ENCODE measurements at regions not wholly inside any gene's neighbourhood (a gene's known extent, or its start where the extent isn't known, plus 50 kb on each side); places are given as distances from the start of the nearest gene placed in this dataset.
"Not testable (repeated sequence)": the region's sequence is repeated elsewhere in the genome, so short reads cannot be mapped to it uniquely, and the experiment has no call there.

GRCh38 chr2:59810283-59810682 lies 743.2 kb downstream of the BCL11A start:
- ATAC-seq; H3K36me3 Mint-ChIP-seq (ENCODE audit: low read depth); H3K4me1 Mint-ChIP-seq; H3K27me3 Mint-ChIP-seq; H3K4me3 Mint-ChIP-seq; H3K27ac Mint-ChIP-seq; H3K9me3 Mint-ChIP-seq (ENCODE audit: low read depth); CTCF ChIA-PET; POLR2A ChIA-PET; DNase-seq; intact Hi-C loops (cut with DNase I, micrococcal nuclease): not testable (repeated sequence)

GRCh38 chr2:59806486-59806885 lies 747.0 kb downstream of the BCL11A start:
- no peak overlapping the region for H3K4me3 Mint-ChIP-seq

GRCh38 chr2:59804732-59805131 lies 748.7 kb downstream of the BCL11A start:
- H3K27ac Mint-ChIP-seq = no peak overlapping the region
- no peaks in the 10 kb centered on the region for H3K4me1 Mint-ChIP-seq
- no peak for ATAC-seq
- CTCF ChIA-PET = interaction anchor here (0.5 kb wide), 1 partner anchor 13 kb away, joined by 4 read pairs; no protein-coding TSS in a partner anchor
- POLR2A ChIA-PET = no interaction called here
- no peak for DNase-seq
- H3K4me3 Mint-ChIP-seq = no peak overlapping the region
- no peaks in the 10 kb centered on the region for H3K27me3 Mint-ChIP-seq
- intact Hi-C loops (cut with DNase I, micrococcal nuclease) = no loop called here
- no peaks in the 10 kb centered on the region for H3K36me3 Mint-ChIP-seq (ENCODE audit: low read depth)
- H3K9me3 Mint-ChIP-seq (ENCODE audit: low read depth) = no peaks in the 10 kb centered on the region

More at GRCh38 chr2:59806486-59806885, 747.0 kb downstream of the BCL11A start:
- intact Hi-C loops (cut with DNase I, micrococcal nuclease) = no loop called here
- Mint-ChIP-seq H3K4me1 (no peaks in the 10 kb centered on the region), H3K27me3 (no peaks in the 10 kb centered on the region), H3K9me3 (ENCODE audit: low read depth) (no peaks in the 10 kb centered on the region), H3K36me3 (ENCODE audit: low read depth) (no peaks in the 10 kb centered on the region), H3K27ac (no peak overlapping the region)
- DNase-seq (no peak), ATAC-seq (no peak)
- POLR2A ChIA-PET = no interaction called here
- CTCF ChIA-PET = interaction anchor here (0.6 kb wide), 1 partner anchor 564 kb away, joined by 3 read pairs; no protein-coding TSS in a partner anchor

DNA sequence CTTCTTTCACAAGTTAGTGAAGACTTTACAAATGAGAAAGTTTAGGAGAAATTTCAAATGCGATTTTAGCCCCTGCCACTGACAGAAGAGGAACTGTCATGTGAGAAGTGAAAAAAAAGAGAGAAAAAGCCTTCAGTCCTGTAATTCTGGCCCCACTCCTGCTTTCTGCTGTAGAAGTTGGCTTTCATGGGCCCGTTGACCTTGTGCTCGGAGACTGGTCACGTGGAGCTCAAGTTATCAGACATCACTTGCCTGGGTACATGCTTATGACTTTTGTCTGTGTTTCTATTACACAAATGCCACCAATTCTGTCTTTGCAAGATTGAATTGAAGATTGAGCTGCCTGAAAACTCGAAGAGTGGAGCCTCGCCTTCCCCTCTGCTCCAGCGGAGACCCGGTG lies 749.9 kb downstream of the BCL11A start:
- intact Hi-C loops (cut with DNase I, micrococcal nuclease) = no loop called here
- ChIA-PET CTCF (no interaction called here), POLR2A (no interaction called here)
- no peak overlapping the region for H3K27ac Mint-ChIP-seq
- H3K36me3 Mint-ChIP-seq (ENCODE audit: low read depth) = no peaks in the 10 kb centered on the region
- DNase-seq (no peak), ATAC-seq (no peak)
- H3K4me3 Mint-ChIP-seq = no peak overlapping the region
- H3K27me3 Mint-ChIP-seq = no peaks in the 10 kb centered on the region
- no peaks in the 10 kb centered on the region for H3K4me1 Mint-ChIP-seq
- no peaks in the 10 kb centered on the region for H3K9me3 Mint-ChIP-seq (ENCODE audit: low read depth)

DNA sequence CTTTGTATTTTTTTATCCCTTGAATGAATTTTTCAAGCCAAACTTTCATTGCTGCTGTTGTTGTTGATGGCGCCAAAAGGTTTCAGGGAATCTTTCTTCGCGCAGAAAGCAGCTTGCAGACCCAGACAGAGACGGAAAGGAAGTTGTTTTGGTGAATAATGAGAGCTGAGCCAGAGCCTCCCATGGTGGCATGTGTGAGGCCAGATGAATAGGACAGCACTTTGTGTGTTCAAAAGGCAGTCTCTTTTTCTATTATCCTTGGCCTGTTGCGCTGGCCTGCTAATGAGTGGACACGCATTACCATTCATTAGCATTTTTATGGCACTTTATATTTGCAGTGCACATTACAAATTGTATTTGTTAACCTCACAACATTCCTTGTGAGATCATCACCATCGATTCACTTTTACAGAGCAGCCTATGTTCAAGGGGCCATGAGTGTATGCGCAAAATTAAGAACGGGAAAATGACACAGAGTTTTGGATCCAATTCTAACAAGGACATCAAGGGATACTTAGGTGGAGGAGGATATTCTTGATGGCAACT lies 754.7 kb downstream of the BCL11A start:
- H3K4me1 Mint-ChIP-seq = no peaks in the 10 kb centered on the region

DNA sequence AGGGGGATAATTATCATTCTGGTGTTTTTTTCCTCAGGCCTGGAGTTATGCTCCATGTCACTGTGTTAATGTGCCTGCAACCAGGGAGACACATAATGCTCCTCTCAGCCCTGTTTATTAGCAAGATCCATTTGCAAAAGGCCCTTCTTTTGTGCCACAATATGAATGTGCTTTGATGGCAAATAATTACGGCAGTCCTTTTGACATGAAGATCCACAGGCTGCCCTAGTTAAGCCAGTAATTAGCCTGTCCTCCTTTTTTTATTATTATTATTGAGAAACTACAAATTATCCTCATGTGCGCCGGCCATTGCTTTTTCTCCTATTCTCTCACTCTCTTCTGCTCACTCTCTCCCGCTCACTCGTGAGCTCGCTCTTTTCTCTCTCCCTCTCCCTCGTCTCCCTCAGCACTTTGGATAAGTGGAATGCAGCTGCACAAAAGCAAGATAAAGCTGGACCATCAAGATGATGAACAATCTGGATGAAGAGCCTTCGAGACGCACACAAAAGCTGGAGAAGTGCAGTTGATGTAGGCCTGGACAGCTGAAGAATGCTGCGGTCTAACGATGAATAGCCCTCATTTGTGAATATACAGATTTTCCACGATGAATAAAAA lies 762.3 kb downstream of the BCL11A start:
- ChIA-PET POLR2A (no interaction called here), CTCF (no interaction called here)
- DNase-seq (no peak), ATAC-seq (no peak)
- H3K27me3 Mint-ChIP-seq = no peaks in the 10 kb centered on the region
- H3K27ac Mint-ChIP-seq = no peak overlapping the region
- H3K9me3 Mint-ChIP-seq (ENCODE audit: low read depth) = no peaks in the 10 kb centered on the region
- intact Hi-C loops (cut with DNase I, micrococcal nuclease) = no loop called here
- H3K4me1 Mint-ChIP-seq = no peaks in the 10 kb centered on the region
- H3K36me3 Mint-ChIP-seq (ENCODE audit: low read depth) = no peaks in the 10 kb centered on the region
- no peak overlapping the region for H3K4me3 Mint-ChIP-seq

More for the DNA sequence above, 754.7 kb downstream of the BCL11A start:
- H3K4me3 Mint-ChIP-seq = no peak overlapping the region
- ATAC-seq (no peak), DNase-seq (no peak)
- no peaks in the 10 kb centered on the region for H3K36me3 Mint-ChIP-seq (ENCODE audit: low read depth)
- H3K27ac Mint-ChIP-seq = no peak overlapping the region
- CTCF ChIA-PET = interaction anchor here (0.7 kb wide), 1 partner anchor 49 kb away, joined by 3 read pairs; no protein-coding TSS in a partner anchor
- H3K27me3 Mint-ChIP-seq = no peaks in the 10 kb centered on the region
- intact Hi-C loops (cut with DNase I, micrococcal nuclease) = no loop called here
- no peaks in the 10 kb centered on the region for H3K9me3 Mint-ChIP-seq (ENCODE audit: low read depth)
- POLR2A ChIA-PET = no interaction called here

- POLR2A ChIA-PET = no interaction called here
- ATAC-seq (no peak), DNase-seq (no peak)
- Mint-ChIP-seq H3K9me3 (ENCODE audit: low read depth) (no peaks in the 10 kb centered on the region), H3K36me3 (ENCODE audit: low read depth) (no peaks in the 10 kb centered on the region), H3K4me1 (no peaks in the 10 kb centered on the region), H3K27me3 (no peaks in the 10 kb centered on the region), H3K27ac (no peak overlapping the region), H3K4me3 (no peak overlapping the region)
- CTCF ChIA-PET = no interaction called here
- intact Hi-C loops (cut with DNase I, micrococcal nuclease) = no loop called here
These were observed 763.1 kb downstream of the BCL11A start for GRCh38 chr2:59790186-59791003.

DNA sequence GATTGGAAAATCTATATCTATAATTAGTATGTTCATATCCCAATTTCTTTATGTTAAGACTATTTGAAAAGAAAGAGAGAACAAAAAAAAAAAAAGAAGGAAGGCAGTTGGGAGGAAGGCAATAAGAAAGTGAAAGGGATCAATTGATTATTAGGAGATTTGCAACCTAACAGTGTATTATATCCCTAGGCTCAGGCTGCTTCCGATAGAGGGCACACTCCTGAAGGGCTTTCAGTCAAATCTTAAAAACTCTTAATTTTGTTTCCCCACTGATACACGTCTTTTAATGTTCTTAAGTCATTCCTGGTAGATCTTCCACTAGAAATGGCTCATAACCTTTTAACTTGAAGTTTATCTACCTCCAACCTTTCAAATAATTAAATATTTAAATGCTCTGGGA lies 763.9 kb downstream of the BCL11A start:
- POLR2A ChIA-PET = interaction anchor here (0.5 kb wide), 1 partner anchor 1945 kb away, joined by 3 read pairs; no protein-coding TSS in a partner anchor
- Mint-ChIP-seq H3K27ac (no peak overlapping the region), H3K27me3 (no peaks in the 10 kb centered on the region), H3K4me1 (no peaks in the 10 kb centered on the region), H3K36me3 (ENCODE audit: low read depth) (no peaks in the 10 kb centered on the region), H3K9me3 (ENCODE audit: low read depth) (no peaks in the 10 kb centered on the region), H3K4me3 (no peak overlapping the region)
- intact Hi-C loops (cut with DNase I, micrococcal nuclease) = no loop called here
- ATAC-seq (no peak), DNase-seq (no peak)
- CTCF ChIA-PET = no interaction called here

GRCh38 chr2:59787095-59787494 lies 766.4 kb downstream of the BCL11A start:
- H3K9me3 Mint-ChIP-seq (ENCODE audit: low read depth) = no peaks in the 10 kb centered on the region
- ATAC-seq = no peak
- ChIA-PET POLR2A (no interaction called here), CTCF (no interaction called here)
- no peak for DNase-seq
- H3K4me3 Mint-ChIP-seq = no peak overlapping the region
- H3K4me1 Mint-ChIP-seq = no peaks in the 10 kb centered on the region
- intact Hi-C loops (cut with DNase I, micrococcal nuclease) = no loop called here
- H3K36me3 Mint-ChIP-seq (ENCODE audit: low read depth) = no peaks in the 10 kb centered on the region
- no peak overlapping the region for H3K27ac Mint-ChIP-seq
- no peaks in the 10 kb centered on the region for H3K27me3 Mint-ChIP-seq

- Mint-ChIP-seq H3K4me3 (no peak overlapping the region), H3K4me1 (no peaks in the 10 kb centered on the region), H3K27me3 (no peaks in the 10 kb centered on the region), H3K9me3 (ENCODE audit: low read depth) (no peaks in the 10 kb centered on the region), H3K36me3 (ENCODE audit: low read depth) (no peaks in the 10 kb centered on the region), H3K27ac (no peak overlapping the region)
- no peak for DNase-seq
- ChIA-PET POLR2A (no interaction called here), CTCF (no interaction called here)
- no peak for ATAC-seq
- intact Hi-C loops (cut with DNase I, micrococcal nuclease) = no loop called here
These were observed 766.8 kb downstream of the BCL11A start for GRCh38 chr2:59786684-59787083.

DNA sequence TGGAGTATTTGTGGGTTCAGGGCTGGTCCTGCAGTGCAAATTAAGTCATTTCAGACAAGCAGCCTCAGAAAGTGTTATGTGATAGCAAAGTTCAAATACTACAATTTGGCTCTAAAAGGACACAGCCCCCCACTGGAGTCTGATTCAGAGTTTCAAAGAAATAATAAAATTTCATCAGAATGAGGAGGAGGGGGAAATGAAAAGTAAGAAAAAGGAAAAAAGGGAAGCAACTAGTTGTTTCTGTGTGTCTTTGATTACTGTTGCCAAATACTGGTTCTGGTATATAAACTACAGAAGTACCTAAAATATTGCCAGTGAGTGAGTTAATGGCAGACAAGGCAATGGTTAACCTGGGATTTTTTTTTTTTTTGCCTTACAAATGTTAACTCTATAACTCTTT lies 773.9 kb downstream of the BCL11A start:
- Mint-ChIP-seq H3K36me3 (ENCODE audit: low read depth) (no peaks in the 10 kb centered on the region), H3K4me1 (no peaks in the 10 kb centered on the region), H3K9me3 (ENCODE audit: low read depth) (no peaks in the 10 kb centered on the region), H3K4me3 (no peak overlapping the region), H3K27me3 (no peaks in the 10 kb centered on the region), H3K27ac (no peak overlapping the region)
- DNase-seq (no peak), ATAC-seq (no peak)
- ChIA-PET CTCF (no interaction called here), POLR2A (no interaction called here)
- intact Hi-C loops (cut with DNase I, micrococcal nuclease) = no loop called here

DNA sequence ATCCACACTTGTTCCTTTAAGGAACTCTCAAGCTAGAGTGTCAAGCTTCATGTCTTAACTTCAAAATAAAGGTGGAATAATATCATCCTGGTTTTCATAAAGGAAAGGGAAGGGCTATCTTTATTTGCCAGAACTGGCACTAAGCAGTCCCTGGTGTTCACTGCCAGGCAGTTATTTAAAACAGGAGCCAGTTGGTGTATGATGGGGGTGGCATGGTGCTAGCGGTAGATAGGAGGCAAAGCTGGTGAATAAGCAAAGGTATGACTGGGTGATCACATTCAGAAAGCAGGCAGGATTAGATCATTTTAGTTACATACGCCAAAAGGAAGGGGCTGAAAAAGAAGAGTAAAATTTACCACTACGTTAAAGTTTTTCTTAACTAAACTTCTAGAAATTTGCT lies 776.3 kb downstream of the BCL11A start:
- H3K36me3 Mint-ChIP-seq (ENCODE audit: low read depth) = no peaks in the 10 kb centered on the region
- intact Hi-C loops (cut with DNase I, micrococcal nuclease) = no loop called here
- H3K4me3 Mint-ChIP-seq = no peak overlapping the region
- no peak for DNase-seq
- CTCF ChIA-PET = no interaction called here
- no peaks in the 10 kb centered on the region for H3K9me3 Mint-ChIP-seq (ENCODE audit: low read depth)
- POLR2A ChIA-PET = no interaction called here
- H3K4me1 Mint-ChIP-seq = no peaks in the 10 kb centered on the region
- H3K27ac Mint-ChIP-seq = no peak overlapping the region
- no peak for ATAC-seq
- H3K27me3 Mint-ChIP-seq = no peaks in the 10 kb centered on the region
